Superior temporal gyrus (tissue), 1 donor: ENCODE measurements at regions not wholly inside any gene's neighbourhood (a gene's known extent, or its start where the extent isn't known, plus 50 kb on each side); places are given as distances from the start of the nearest gene placed in this dataset.

ENCODE experiments used
- DNase-seq: peaks from one replicate; pipeline ENCODE4 v3.0.0-alpha.2; 2016; ENCODE audit errors: extremely low spot score

GRCh38 chr7:46811529-46811928 lies 770.4 kb downstream of the TNS3 start:
- no peak for DNase-seq

GRCh38 chr7:46810986-46811385 lies 770.9 kb downstream of the TNS3 start:
- no peak for DNase-seq

GRCh38 chr7:46809886-46810285 lies 772.0 kb downstream of the TNS3 start:
- DNase-seq: no peak

GRCh38 chr7:46806856-46807255 lies 775.1 kb downstream of the TNS3 start:
- DNase-seq: no peak

DNA sequence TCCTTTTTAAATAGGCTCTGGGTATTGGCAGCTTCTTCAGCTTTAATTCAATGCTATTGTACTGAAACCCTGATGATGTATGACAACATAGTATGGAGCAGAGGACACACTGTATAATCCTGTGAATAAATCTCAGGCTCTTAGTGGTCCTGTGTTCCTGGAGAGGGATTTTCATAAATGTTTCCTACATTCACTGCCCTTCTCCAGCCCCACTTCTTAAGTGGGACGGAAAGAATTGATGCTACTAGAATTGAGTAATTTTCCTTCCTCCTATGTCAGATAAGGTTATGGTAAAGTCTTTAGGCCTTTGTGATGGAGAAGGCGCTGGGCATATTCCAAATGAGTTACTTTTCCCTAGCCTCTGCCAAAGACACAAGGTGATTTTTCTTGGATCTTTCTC lies 779.4 kb downstream of the TNS3 start:
- no peak for DNase-seq

DNA sequence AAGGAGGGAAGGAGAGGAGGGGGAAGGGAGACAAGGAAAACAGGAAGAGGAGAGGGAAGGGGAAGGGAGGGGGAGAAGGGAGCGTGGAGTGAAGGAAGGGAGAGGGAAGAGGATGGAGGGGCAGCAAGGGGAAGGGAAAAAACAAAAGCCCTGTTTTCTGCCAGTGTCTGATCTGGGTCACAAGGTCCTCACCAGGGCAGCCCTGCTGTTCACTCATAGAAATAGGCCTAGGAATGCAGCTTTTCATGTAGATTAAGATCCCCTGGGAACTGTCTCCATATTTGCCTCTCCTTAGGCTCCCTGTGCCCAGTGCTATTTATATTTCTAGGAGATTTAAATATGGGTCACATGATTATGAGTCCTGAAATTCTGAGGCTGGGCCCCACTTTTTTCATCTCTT lies 790.7 kb downstream of the TNS3 start:
- no peak for DNase-seq

- no peak for DNase-seq
Measured at GRCh38 chr7:46786995-46787394, 794.9 kb downstream of the TNS3 start.

DNA sequence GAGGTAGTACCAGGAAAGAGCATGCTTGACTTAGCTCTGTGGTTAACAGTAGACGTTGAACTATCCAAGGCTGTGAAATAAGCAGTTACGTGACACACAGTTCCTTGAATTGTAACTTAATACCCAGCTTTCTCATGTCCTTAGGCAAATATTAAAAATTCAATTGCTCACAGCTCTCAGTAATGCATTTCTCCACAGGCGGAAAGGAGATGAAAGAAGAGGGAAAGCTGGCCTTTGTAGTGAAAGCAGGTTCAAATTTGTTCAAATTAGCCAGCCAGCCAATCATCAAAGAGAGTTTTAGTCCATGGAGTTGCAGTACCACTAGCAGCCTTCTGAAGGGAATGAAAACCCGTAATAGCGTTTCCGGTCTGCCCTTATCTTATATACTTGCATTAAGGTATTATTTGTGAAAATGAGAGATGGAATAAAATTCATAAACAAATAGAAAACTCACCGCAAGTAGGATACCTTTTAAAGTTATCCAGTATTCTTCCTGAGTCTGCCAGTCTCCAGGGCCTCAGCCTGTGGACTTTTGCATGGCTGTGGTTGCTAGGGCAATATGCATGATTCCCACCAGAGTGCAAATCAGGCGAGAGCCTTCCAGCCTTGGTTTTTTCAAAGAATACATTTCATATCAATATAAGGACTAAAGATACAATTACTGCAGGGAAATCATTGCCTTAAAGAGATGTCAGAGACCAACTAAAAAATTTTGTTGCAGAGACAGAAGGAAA lies 795.5 kb downstream of the TNS3 start:
- DNase-seq: no peak

DNA sequence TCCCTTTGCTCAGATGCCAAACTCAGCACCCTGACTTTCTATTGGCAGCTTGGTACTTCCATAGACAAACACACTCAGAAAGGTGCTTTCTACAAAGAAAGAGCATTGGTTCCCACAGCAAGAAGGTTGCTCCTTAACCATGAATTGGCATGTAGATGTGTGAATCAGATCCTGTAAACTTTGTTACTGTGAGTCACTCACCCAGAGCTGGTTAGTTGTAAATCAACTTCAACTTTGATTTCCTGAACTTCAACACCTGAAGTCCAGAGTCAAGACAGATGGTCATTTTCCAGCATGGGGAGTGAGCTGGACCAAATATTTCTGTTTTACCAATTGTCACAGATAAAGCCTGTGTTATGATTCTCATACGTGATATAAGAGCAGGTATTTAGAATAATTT lies 797.2 kb downstream of the TNS3 start:
- DNase-seq: no peak

GRCh38 chr7:46781901-46782439 lies 799.9 kb downstream of the TNS3 start:
- DNase-seq: no peak

- no peak for DNase-seq
Measured at GRCh38 chr7:46776790-46777189, 805.1 kb downstream of the TNS3 start.

DNA sequence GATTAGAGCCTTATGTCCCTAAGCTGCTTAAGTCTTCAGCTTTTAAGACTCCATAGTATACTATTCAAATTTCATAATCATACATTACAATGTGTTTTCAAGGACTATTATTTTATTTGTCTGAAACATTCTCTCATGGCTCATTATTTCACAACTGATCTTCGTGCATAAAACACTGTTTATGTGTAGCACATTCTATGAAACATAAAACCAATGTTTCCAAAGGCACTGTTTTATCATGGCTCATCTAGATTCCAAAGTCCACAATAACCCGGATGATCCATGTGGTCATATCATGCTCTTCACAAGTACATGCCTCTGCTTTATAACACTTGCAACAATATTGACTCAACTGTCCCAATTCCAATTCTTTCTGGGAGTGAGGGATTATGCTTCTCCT lies 806.1 kb downstream of the TNS3 start:
- no peak for DNase-seq

- no peak for DNase-seq
Measured at GRCh38 chr7:46775020-46775419, 806.9 kb downstream of the TNS3 start.

GRCh38 chr7:46774515-46774914 lies 807.4 kb downstream of the TNS3 start:
- DNase-seq: no peak

DNA sequence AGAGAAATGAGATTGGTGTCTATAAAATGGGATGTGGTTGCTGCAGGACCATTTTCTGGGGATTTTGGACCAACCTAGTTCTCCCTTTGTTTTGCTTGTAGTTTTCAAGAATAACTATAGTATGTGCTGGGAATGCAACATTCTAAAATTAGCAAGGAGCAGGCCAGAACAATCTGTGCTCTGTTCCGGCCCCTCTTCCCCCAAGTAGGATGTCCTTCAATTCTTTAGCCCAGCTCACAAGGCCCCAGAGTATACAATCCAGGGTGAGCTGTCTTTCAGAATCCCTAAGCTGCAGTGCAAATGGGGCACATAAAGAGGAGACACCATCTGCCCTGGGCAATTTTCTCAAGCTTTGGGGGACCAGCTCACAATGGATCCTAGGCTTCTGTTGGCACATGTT lies 809.1 kb downstream of the TNS3 start:
- DNase-seq: no peak

DNA sequence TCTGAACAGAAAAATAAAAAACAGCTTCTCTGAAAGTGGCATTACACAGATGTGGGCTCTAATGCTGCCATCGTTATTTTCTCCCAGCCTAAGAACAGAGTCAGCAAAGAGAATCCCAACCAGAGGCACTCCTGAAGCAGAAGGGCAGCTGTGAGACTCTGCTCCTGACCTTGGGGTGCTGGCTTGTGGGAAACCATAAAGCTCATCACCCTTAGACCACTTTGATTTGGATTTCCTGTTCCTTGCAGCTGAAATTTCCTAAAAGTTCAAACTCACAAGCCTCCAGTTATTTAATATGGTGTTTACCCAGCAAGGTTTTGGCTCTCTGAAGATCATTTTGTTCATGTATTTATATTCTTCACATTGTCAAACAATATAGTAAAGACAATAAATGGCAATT lies 814.8 kb downstream of the TNS3 start:
- DNase-seq: no peak

DNA sequence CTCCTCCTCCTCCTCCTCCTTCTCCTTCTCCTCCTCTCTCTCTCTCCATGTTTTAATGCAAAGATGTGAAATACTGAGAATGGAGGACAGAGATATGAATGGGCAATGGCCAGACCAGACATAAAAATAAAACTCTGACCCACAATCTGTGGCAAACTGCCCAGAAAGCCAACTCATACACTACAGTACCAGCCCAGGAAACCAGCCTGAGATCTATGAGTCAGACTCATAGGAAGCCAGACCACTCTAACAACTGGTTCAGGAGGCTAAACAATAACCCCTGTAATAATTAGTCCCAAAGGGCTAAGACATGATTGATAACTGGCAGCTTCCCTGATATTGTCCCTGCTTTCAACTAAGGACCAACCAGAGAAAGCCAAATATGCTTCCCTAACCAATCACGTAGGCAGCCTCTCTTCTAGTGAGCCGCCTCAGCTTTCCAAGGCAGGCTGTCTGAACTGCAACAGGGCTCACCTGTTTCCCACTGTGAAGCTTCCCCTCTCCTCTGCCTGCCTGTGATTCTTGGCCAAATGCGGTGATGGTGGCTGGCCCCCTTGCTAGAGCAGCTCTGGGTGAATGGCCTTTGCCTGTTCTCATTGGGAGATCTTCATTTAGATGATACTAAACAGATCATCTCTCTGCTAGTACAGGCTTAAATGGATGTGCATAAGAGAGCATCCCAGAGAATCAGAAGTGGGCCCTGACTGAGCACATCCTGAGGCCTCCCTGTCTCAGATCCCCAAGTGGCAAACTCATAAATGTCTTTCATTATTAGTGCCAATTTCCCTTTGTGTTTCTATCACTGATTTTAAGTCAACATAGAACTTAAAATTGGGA lies 817.6 kb downstream of the TNS3 start:
- DNase-seq: no peak

- DNase-seq: no peak
Measured at GRCh38 chr7:46763344-46763743, 818.6 kb downstream of the TNS3 start.

- no peak for DNase-seq
Measured at GRCh38 chr7:46759711-46760480, 822.0 kb downstream of the TNS3 start.

- no peak for DNase-seq
Measured at GRCh38 chr7:46756996-46757395, 824.9 kb downstream of the TNS3 start.

DNA sequence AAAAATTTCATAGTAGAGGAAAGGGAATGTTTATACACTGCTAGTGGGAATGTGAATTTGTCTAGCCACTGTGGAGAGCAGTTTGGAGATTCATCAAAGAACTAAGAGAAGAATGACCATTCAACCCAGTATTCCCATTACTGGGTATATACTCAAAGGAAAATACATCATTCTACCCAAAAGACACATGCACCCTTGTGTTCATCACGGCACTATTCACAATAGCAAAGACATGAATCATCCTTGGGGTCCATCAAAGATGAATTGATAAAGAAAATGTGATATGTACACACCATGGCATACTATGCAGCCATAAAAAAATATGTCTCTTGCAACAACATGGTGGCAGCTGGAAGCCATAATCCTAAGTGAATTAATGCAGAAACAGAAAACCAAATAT lies 825.7 kb downstream of the TNS3 start:
- no peak for DNase-seq
